ENCODE measurements at regions not wholly inside any gene's neighbourhood (a gene's known extent, or its start where the extent isn't known, plus 50 kb on each side); places are given as distances from the start of the nearest gene placed in this dataset.
A peak's percentile ranks its signal among the peaks of the same experiment; 100 is the strongest.

DNA sequence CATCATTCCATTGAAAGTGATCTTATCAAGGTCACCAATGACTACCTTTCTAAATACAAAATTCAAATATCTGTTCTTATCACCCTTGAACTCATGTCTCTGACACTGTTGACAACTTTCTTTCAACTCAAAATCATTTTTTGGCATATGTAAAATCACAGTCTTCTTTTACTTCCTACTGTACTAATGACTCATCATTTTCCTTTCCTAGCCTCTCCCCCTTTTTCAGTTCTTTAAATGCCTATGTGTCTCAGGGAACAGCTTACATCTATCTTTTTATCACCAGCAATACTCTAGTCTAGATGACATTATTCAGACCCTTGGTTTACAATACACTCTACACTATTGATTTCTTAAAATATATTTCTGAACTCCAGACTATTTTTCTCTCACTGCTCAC, 2220.7 kb upstream of the RAG2 start:
- Histone ChIP-seq H3K27me3 (replicated peaks; ENCODE audit: control insufficient read depth, insufficient read depth, low read length) (no peaks in the 10 kb centered on the region), H3K4me3 (replicated peaks; ENCODE audit: low read depth, low read length) (no peak overlapping the region), H3K36me3 (ENCODE audit: control insufficient read depth, insufficient read depth, low read length) (no peaks in the 10 kb centered on the region)
- TF ChIP-seq CTCF (IDR thresholded peaks at IDR 0.05; ENCODE audit: insufficient read depth, low read length, poor library complexity, severe bottlenecking): no peak
- no peak for DNase-seq (ENCODE audit: extremely low read depth, insufficient read length)

DNA sequence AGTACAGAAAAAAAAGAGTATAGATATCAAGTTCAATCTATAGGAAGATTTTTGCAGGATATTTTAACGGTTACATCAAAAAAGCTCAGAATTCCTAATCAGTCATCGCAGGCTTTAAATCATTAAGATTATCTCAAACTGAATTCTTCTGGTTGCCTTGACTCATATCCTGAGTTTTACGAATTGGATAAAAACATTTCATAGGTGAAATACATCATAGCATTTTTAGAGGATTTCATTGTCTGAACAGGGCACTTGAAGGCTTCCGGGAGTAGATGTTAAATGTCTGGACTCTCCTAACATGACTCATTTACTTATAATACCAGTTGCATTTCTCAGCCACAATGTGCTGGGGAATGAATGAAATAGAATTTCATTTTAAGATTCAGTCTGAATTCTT, 2216.6 kb upstream of the RAG2 start:
- no peak overlapping the region for H3K4me3 ChIP-seq (replicated peaks; ENCODE audit: low read depth, low read length)
- DNase-seq (ENCODE audit: extremely low read depth, insufficient read length): no peak
- TF ChIP-seq CTCF (IDR thresholded peaks at IDR 0.05; ENCODE audit: insufficient read depth, low read length, poor library complexity, severe bottlenecking): no peak
- no peaks in the 10 kb centered on the region for H3K36me3 ChIP-seq (ENCODE audit: control insufficient read depth, insufficient read depth, low read length)
- no peaks in the 10 kb centered on the region for H3K27me3 ChIP-seq (replicated peaks; ENCODE audit: control insufficient read depth, insufficient read depth, low read length)

- no peak for TF ChIP-seq CTCF (IDR thresholded peaks at IDR 0.05; ENCODE audit: insufficient read depth, low read length, poor library complexity, severe bottlenecking)
Measured at GRCh38 chr11:38809521-38809920, 2211.5 kb upstream of the RAG2 start.

DNA sequence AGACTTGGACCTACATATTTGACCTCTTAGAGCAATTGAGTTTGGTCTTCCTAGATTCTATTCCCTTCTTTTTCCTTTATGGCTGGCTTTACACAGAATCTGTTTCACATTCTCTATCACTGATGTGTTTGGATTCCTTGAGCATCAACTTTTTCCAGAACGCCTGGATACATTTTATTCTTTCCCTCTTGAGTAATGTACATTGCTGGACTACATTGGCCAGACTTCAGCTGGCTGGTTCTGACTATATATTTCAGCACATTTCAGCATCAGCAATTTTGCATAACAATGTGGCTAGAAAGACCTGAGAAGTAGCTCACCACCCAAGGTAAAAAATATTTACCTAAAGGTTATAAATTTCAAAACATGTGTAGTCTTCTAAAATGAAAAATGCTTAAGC, 2198.2 kb upstream of the RAG2 start:
- Histone ChIP-seq H3K4me3 (replicated peaks; ENCODE audit: low read depth, low read length) (no peak overlapping the region), H3K27me3 (replicated peaks; ENCODE audit: control insufficient read depth, insufficient read depth, low read length) (no peaks in the 10 kb centered on the region), H3K36me3 (ENCODE audit: control insufficient read depth, insufficient read depth, low read length) (no peaks in the 10 kb centered on the region)
- DNase-seq (ENCODE audit: extremely low read depth, insufficient read length): no peak
- TF ChIP-seq CTCF (IDR thresholded peaks at IDR 0.05; ENCODE audit: insufficient read depth, low read length, poor library complexity, severe bottlenecking): no peak

More at GRCh38 chr11:38809521-38809920, 2211.5 kb upstream of the RAG2 start:
- Histone ChIP-seq H3K27me3 (replicated peaks; ENCODE audit: control insufficient read depth, insufficient read depth, low read length) (no peaks in the 10 kb centered on the region), H3K36me3 (ENCODE audit: control insufficient read depth, insufficient read depth, low read length) (no peaks in the 10 kb centered on the region), H3K4me3 (replicated peaks; ENCODE audit: low read depth, low read length) (no peak overlapping the region)
- no peak for DNase-seq (ENCODE audit: extremely low read depth, insufficient read length)

- no peak for TF ChIP-seq CTCF (IDR thresholded peaks at IDR 0.05; ENCODE audit: insufficient read depth, low read length, poor library complexity, severe bottlenecking)
- no peak for DNase-seq (ENCODE audit: extremely low read depth, insufficient read length)
- no peaks in the 10 kb centered on the region for H3K27me3 ChIP-seq (replicated peaks; ENCODE audit: control insufficient read depth, insufficient read depth, low read length)
- no peaks in the 10 kb centered on the region for H3K36me3 ChIP-seq (ENCODE audit: control insufficient read depth, insufficient read depth, low read length)
- H3K4me3 ChIP-seq (replicated peaks; ENCODE audit: low read depth, low read length): no peak overlapping the region
Measured at GRCh38 chr11:38795027-38795426, 2197.0 kb upstream of the RAG2 start.

- no peak for DNase-seq (ENCODE audit: extremely low read depth, insufficient read length)
- Histone ChIP-seq H3K27me3 (replicated peaks; ENCODE audit: control insufficient read depth, insufficient read depth, low read length) (no peaks in the 10 kb centered on the region), H3K36me3 (ENCODE audit: control insufficient read depth, insufficient read depth, low read length) (no peaks in the 10 kb centered on the region), H3K4me3 (replicated peaks; ENCODE audit: low read depth, low read length) (no peak overlapping the region)
- peak; percentile 77 for TF ChIP-seq CTCF (IDR thresholded peaks at IDR 0.05; ENCODE audit: insufficient read depth, low read length, poor library complexity, severe bottlenecking)
Measured at GRCh38 chr11:38791346-38791961, 2193.4 kb upstream of the RAG2 start.

Data from GM06990 (cell line).